ENCODE measurements at regions not wholly inside any gene's neighbourhood (a gene's known extent, or its start where the extent isn't known, plus 50 kb on each side); places are given as distances from the start of the nearest gene placed in this dataset.

DNA sequence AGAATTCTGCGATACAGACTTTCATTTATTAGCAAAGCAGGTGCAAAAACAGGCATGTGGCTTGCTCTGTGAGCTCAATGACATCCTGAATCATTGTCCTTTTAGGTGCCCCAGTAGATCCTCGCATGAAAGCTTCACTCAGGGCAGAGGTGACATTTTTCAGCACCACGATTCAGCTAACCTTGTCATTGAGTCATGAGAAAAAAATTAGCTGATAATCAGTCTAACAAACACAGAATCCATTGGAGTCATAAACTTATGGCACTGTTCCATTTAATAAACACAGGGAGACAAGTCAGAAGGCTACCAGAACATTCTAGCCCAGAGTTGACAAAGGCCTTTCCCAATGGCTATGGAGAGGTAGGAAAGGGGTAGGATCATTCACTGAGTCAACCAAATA is 104.8 kb upstream of the RAD23B start:
- no peak for DNase-seq (ENCODE audit: low spot score)
- no peaks in the 10 kb centered on the region for H3K27me3 ChIP-seq (replicated peaks; ENCODE audit: insufficient read depth)
- TF ChIP-seq, protein P1, sequence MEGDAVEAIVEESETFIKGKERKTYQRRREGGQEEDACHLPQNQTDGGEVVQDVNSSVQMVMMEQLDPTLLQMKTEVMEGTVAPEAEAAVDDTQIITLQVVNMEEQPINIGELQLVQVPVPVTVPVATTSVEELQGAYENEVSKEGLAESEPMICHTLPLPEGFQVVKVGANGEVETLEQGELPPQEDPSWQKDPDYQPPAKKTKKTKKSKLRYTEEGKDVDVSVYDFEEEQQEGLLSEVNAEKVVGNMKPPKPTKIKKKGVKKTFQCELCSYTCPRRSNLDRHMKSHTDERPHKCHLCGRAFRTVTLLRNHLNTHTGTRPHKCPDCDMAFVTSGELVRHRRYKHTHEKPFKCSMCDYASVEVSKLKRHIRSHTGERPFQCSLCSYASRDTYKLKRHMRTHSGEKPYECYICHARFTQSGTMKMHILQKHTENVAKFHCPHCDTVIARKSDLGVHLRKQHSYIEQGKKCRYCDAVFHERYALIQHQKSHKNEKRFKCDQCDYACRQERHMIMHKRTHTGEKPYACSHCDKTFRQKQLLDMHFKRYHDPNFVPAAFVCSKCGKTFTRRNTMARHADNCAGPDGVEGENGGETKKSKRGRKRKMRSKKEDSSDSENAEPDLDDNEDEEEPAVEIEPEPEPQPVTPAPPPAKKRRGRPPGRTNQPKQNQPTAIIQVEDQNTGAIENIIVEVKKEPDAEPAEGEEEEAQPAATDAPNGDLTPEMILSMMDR (IDR thresholded peaks at IDR 0.05), result no peak
- no peak for ATAC-seq (ENCODE audit: insufficient number of reproducible peaks, low FRiP score, low read depth)
- no peak overlapping the region for H3K27ac ChIP-seq
- H3K4me1 ChIP-seq (ENCODE audit: control insufficient read depth in 1 of 2, low read depth in 2 of 2), result no peaks in the 10 kb centered on the region
- no peaks in the 10 kb centered on the region for H3K36me3 ChIP-seq
- H3K9me3 ChIP-seq, result peaks cover 4% of the 10 kb centered on the region
- no peak overlapping the region for H3K4me3 ChIP-seq

DNA sequence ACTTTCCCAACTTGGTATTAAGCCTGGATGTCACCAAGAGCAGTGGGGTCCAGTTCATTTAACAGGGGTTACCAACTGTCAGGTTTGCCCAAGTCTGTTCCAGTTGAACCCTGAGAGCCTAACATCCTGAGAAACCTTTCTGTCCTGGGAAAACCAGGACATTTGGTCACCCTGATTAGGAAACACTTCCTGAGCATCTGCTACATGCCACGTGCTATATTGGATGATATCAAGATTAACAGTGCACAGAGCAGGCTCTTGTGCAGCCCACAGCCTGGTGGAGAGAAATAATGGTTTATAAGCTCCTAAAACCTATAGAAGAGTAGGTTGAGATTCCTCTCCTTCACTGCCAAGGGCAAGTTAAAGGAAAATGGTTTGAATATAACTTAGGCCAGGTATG is 102.9 kb upstream of the RAD23B start:
- peaks cover 10% of the 10 kb centered on the region for H3K9me3 ChIP-seq
- DNase-seq (ENCODE audit: low spot score), result no peak
- H3K36me3 ChIP-seq, result no peaks in the 10 kb centered on the region
- H3K4me3 ChIP-seq, result no peak overlapping the region
- no peaks in the 10 kb centered on the region for H3K4me1 ChIP-seq (ENCODE audit: control insufficient read depth in 1 of 2, low read depth in 2 of 2)
- TF ChIP-seq, protein P1 (IDR thresholded peaks at IDR 0.05), result no peak
- H3K27me3 ChIP-seq (replicated peaks; ENCODE audit: insufficient read depth), result no peaks in the 10 kb centered on the region
- ATAC-seq (ENCODE audit: insufficient number of reproducible peaks, low FRiP score, low read depth), result no peak
- no peak overlapping the region for H3K27ac ChIP-seq

DNA sequence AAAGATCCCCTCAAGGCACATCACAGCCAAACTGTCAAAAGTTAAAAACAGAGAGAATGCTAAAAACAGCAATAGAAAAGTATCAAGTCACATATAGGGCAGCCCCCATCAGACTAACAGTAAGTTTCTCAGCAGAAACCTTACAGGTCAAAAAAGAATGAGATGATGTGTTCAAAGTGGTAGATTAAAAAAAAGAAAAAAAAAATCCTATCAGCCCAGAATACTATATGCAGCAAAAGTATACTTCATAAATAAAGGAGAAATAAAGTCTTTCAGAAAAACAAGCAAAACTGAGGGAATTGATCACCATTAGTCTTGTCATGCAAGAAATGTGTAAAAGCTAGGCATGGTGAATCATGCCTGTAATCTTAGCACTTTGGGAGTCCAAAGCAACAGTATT is 99.9 kb upstream of the RAD23B start:
- no peak overlapping the region for H3K27ac ChIP-seq
- H3K27me3 ChIP-seq (replicated peaks; ENCODE audit: insufficient read depth), result no peaks in the 10 kb centered on the region
- H3K4me1 ChIP-seq (ENCODE audit: control insufficient read depth in 1 of 2, low read depth in 2 of 2), result no peaks in the 10 kb centered on the region
- no peak overlapping the region for H3K4me3 ChIP-seq
- no peaks in the 10 kb centered on the region for H3K36me3 ChIP-seq
- TF ChIP-seq, protein P1 (IDR thresholded peaks at IDR 0.05), result no peak
- H3K9me3 ChIP-seq, result peaks cover 10% of the 10 kb centered on the region
- ATAC-seq (ENCODE audit: insufficient number of reproducible peaks, low FRiP score, low read depth) (no peak), DNase-seq (ENCODE audit: low spot score) (no peak)

DNA sequence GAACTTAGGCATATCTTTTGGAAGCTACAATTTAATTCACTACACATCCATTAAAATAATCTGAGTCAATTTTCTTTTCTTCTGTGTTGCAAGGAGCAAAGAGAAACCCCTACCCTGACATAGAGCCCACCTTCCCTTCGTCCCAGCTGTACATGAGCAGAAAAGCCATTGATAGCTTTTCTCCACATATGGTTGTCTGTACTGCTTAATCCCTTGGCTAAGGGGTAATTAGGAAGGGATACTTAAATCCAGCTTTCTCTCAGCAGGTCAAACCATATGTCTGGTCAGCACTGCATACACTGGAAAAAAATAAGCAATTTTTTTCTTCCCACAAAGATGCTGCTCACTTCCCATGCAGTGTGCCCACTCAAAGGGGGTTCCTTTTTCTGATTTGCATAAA is 94.7 kb upstream of the RAD23B start:
- TF ChIP-seq, protein P1 (IDR thresholded peaks at IDR 0.05), result no peak
- ATAC-seq (ENCODE audit: insufficient number of reproducible peaks, low FRiP score, low read depth), result no peak
- Histone ChIP-seq H3K27ac (no peak overlapping the region), H3K27me3 (replicated peaks; ENCODE audit: insufficient read depth) (no peaks in the 10 kb centered on the region), H3K4me3 (no peak overlapping the region), H3K9me3 (peaks cover 5% of the 10 kb centered on the region), H3K36me3 (no peaks in the 10 kb centered on the region), H3K4me1 (ENCODE audit: control insufficient read depth in 1 of 2, low read depth in 2 of 2) (no peaks in the 10 kb centered on the region)
- no peak for DNase-seq (ENCODE audit: low spot score)

DNA sequence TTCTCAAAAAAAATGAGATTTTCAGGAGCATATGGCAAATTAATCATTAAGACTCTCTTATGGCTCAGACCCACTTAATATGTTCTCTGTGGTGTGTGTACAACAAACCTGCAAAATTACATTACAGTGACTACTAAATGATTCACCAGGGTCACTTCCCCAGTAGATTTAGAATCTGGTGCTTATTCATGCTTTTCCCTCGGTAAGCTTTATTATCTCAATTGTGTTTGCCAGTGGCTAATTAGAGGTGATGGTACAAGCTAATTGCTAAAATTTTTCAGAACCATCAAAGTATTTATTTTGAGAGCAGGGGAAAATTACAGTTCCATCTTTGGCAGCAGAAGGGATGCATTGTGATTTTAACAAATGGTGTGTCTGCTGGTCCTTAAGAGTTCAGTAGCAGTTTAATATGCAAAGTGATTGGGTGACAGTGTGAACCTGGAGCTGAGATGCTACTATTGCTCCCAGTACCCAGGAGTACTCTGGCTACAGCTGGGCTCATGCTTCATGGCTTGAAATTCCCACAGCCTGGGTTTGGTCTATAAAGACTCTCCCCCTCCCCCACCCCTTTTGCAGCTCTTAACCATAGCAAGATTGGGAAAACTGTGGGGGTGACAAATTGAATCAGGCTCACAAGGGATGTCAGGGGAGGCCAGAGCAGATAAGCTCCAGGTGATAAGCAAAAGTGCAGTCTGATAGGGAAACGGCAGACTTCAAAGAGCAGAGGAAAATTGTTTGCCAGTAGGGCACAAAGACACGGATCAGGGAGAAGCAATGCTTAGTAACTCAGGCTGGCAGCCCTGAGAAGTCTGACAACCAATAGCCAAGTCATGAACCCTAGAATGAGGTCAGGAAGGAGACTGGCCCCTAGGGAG is 92.8 kb upstream of the RAD23B start:
- no peaks in the 10 kb centered on the region for H3K36me3 ChIP-seq
- H3K4me3 ChIP-seq, result no peak overlapping the region
- H3K4me1 ChIP-seq (ENCODE audit: control insufficient read depth in 1 of 2, low read depth in 2 of 2), result no peaks in the 10 kb centered on the region
- DNase-seq (ENCODE audit: low spot score) (no peak), ATAC-seq (ENCODE audit: insufficient number of reproducible peaks, low FRiP score, low read depth) (no peak)
- no peaks in the 10 kb centered on the region for H3K9me3 ChIP-seq
- TF ChIP-seq, protein P1 (IDR thresholded peaks at IDR 0.05), result no peak
- H3K27ac ChIP-seq, result no peak overlapping the region
- no peaks in the 10 kb centered on the region for H3K27me3 ChIP-seq (replicated peaks; ENCODE audit: insufficient read depth)

Measured in thoracic aorta (tissue), 2 donors.